HG02970 (cell line): ENCODE measurements at regions not wholly inside any gene's neighbourhood (a gene's known extent, or its start where the extent isn't known, plus 50 kb on each side); places are given as distances from the start of the nearest gene placed in this dataset.

Experiments
- ATAC-seq: cut with Tn5 transposase; IDR thresholded peaks from one replicate; pipeline ENCODE4 v1.9.1; 2021; ENCODE audit warnings: mild to moderate bottlenecking, moderate library complexity, moderate number of reproducible peaks; ENCODE audit not compliant: unreplicated experiment, low FRiP score

- no peak for ATAC-seq
These were observed 214.6 kb downstream of the BRD1 start for GRCh38 chr22:49613108-49613507.

- ATAC-seq: no peak
These were observed 218.3 kb downstream of the BRD1 start for GRCh38 chr22:49609207-49609876.

GRCh38 chr22:49608660-49609059 is 219.0 kb downstream of the BRD1 start:
- ATAC-seq: no peak

GRCh38 chr22:49608228-49608627 is 219.4 kb downstream of the BRD1 start:
- no peak for ATAC-seq

- ATAC-seq: no peak
These were observed 219.9 kb downstream of the BRD1 start for GRCh38 chr22:49607821-49608220.

- no peak for ATAC-seq
These were observed 220.9 kb downstream of the BRD1 start for GRCh38 chr22:49606562-49607290.

- ATAC-seq: no peak
These were observed 222.9 kb downstream of the BRD1 start for GRCh38 chr22:49604732-49605302.

GRCh38 chr22:49603016-49603415 is 224.7 kb downstream of the BRD1 start:
- ATAC-seq: no peak

GRCh38 chr22:49602481-49602880 is 225.2 kb downstream of the BRD1 start:
- ATAC-seq: no peak

GRCh38 chr22:49601614-49602321 is 225.9 kb downstream of the BRD1 start:
- ATAC-seq: no peak

GRCh38 chr22:49600891-49601431 is 226.7 kb downstream of the BRD1 start:
- ATAC-seq: no peak

GRCh38 chr22:49600468-49600867 is 227.2 kb downstream of the BRD1 start:
- no peak for ATAC-seq

GRCh38 chr22:49599691-49600455 is 227.8 kb downstream of the BRD1 start:
- no peak for ATAC-seq

GRCh38 chr22:49599039-49599438 is 228.6 kb downstream of the BRD1 start:
- ATAC-seq: no peak

- no peak for ATAC-seq
These were observed 229.3 kb downstream of the BRD1 start for GRCh38 chr22:49598338-49598737.

- no peak for ATAC-seq
These were observed 230.1 kb downstream of the BRD1 start for GRCh38 chr22:49597428-49598039.

GRCh38 chr22:49595465-49596078 is 232.1 kb downstream of the BRD1 start:
- no peak for ATAC-seq

- ATAC-seq: no peak
These were observed 233.6 kb downstream of the BRD1 start for GRCh38 chr22:49594078-49594477.

- no peak for ATAC-seq
These were observed 234.2 kb downstream of the BRD1 start for GRCh38 chr22:49593509-49593908.
